NCI-H774 (cell line): ENCODE measurements at regions not wholly inside any gene's neighbourhood (a gene's known extent, or its start where the extent isn't known, plus 50 kb on each side); places are given as distances from the start of the nearest gene placed in this dataset.

Experiments used
- DNase-seq: peaks from one replicate; lab custom pipeline; 2025; lab: John Stamatoyannopoulos, UW

DNA sequence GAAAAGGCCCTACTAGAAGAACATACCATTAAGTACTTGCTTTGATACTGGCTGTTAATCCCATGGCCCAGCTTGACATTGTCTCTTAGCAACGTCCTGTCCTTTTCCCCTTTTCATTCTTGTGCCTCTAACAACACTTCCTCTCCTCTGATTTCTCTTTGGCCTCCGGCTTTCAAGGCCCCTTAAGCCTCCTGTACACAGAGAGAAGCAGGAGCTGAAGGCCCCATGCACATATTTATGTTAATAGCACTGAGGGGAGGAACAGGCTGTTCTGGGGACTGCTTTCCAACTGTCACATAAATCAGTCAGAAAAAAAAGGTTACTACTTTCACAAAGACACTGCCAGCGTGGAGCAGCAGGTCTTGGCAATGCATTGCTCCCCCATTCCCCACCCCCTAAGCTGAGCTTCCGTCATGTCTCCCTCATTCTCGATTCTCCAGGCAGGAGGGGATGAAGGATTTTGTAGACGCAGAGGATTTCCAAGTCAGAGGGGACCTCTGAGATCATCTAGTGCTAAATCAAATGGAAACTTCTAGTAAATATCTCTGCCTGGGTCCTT lies 257.4 kb upstream of the ADAMTS9 start:
- DNase-seq = no peak

DNA sequence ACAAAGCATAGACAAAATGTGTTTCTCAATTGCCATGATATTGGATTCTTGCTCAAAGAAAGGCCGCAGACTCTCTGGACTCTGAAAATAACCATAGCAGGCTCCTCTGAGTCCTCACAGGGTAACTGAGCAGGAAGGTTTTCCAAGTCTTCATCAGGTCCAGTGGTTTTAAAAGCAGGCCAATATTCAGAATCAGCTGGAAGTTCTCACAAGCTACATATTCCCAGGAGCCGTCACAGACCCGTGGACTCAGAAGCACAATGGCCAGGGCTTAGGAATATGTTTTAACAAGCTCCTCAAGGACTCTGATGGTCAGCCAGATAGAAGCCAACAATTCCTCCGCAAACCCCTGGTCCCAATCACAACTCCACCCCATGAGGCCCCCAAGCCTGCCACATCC lies 256.1 kb upstream of the ADAMTS9 start:
- no peak for DNase-seq

GRCh38 chr3:64940596-64941348 lies 253.0 kb upstream of the ADAMTS9 start:
- no peak for DNase-seq

DNA sequence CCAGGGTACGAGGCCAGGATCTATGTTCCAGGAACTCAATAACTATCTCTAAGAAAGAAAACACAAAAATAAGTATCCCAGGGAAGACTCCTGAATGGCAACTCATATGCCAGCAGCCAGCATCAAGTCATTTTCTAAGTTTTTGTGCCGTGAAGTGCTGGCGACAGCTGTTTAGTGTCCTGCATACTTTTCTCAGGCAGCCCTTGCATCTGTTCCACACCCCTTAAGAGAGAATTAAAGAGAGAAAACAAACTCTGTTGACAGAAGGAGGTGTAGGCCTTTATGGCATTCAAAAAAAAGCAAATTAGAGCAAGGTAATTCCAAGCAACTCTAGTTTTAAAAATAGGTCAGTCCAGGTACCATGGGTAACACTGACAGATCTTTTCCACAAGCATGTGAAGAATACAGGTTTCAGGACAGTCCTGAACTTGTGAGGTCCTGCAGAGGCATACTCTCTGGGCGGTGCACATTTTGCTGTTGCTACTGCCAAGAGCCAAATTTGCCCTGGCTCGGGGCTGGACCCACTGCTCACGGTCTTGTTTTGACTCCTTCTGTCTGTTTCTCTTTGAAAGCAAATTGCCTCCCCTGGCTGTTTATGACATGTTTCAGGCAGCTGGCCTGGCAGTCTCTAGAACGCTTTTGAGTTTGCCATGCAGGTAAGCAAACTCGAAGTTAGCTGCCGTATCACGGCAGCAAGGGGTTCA lies 252.1 kb upstream of the ADAMTS9 start:
- DNase-seq = no peak

GRCh38 chr3:64939309-64939708 lies 251.5 kb upstream of the ADAMTS9 start:
- DNase-seq = no peak

- DNase-seq = no peak
Measured at GRCh38 chr3:64936556-64936955, 248.8 kb upstream of the ADAMTS9 start.

DNA sequence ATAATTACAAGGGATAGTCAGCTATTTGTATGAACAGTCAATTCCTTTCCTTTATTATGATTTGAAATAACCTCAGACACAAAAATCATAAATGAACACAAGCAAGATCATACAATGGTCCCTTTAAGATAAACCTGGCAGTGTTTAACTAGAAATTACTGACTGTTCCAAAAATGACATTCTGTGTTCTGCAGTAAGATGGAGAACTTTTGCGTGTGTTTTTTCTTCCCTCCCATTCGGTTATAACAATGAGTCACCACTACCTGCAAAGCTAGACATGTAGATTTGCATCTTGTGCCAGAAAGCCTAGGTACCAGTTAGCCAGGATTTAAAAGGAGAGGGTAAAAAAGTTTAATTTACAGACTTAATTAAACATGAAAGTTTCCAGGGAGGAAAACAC lies 248.2 kb upstream of the ADAMTS9 start:
- no peak for DNase-seq

GRCh38 chr3:64932666-64933342 lies 245.0 kb upstream of the ADAMTS9 start:
- DNase-seq = no peak

DNA sequence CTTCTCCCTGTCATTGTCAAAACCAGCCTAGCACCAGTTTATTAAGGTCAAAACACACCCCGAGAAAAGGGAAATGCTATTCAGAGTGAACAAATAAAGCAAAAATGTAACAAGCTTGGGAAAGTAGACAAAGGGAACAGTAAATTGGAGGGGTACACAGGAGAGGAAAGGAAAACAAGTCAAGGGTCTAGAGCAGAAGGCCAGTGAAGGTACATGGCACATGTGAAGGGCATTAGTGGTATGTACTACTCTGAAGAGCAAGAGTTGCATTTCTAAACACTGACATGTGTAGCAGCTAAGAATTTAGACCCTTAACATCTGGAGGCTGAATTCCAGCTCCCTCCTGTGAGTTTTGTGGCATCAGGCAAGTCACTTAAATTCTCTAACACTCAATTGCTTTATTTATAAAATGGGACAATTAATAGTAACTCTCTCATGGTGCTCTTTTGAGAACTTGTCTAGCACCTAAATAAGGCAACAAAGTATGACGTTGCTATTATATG lies 244.3 kb upstream of the ADAMTS9 start:
- DNase-seq = no peak

- DNase-seq = no peak
Measured at GRCh38 chr3:64930891-64931290, 243.1 kb upstream of the ADAMTS9 start.

DNA sequence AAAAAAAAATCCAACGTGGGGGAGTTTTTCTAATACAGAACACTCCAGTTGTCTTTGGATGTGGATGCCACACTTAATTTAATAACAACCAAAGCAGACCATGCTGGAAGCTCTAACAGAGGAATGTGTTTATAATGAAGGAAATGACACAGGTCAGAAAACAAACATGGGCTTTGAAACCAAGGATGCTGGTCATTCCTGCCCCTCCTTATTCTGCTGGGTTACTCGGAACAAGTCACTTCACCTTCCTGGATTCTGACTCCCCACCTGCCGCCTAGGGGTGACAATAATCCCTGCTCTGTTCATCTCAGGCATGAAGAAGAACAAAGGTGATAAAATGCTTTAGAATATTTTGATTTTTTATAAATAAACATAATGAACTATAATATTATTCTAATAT lies 240.9 kb upstream of the ADAMTS9 start:
- DNase-seq = no peak

DNA sequence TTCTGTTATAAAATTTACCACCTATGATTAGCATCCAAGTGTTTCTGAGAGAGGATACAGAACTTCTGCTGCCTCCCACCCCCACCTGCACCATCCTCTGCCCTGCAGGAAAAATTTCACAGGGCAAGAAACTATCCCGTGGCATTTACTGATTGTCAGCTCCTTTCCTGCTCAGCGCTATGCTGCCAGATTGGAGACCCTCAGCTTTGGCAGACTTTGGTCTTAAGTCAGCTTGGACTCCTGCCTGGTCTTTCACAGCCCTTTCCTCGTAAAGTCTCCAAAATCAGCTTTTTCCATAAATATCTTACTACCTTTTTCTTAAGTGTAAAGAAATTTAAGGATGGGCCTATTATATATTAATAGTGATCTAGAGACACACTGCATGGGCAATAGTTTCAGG lies 239.9 kb upstream of the ADAMTS9 start:
- DNase-seq = no peak

DNA sequence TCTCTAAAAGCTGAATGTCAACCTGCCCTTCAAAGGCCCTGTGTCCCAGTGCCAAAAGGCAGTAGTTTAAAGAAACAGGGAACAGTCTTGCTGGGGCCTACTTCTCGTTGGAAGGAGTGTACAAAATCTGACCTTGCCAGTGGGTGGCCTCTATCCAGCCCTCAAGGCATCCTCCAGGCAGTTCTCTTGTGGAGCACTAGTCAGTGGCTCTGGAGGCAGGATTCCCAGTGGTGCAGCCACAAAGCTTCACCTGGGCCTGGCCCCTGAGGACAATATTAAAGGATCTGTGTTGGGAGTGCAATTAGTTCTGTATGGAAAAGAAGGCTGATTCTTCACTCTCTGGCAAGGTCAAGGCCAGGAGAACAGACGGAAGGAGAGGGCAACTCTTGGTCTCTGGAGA lies 237.8 kb upstream of the ADAMTS9 start:
- no peak for DNase-seq

DNA sequence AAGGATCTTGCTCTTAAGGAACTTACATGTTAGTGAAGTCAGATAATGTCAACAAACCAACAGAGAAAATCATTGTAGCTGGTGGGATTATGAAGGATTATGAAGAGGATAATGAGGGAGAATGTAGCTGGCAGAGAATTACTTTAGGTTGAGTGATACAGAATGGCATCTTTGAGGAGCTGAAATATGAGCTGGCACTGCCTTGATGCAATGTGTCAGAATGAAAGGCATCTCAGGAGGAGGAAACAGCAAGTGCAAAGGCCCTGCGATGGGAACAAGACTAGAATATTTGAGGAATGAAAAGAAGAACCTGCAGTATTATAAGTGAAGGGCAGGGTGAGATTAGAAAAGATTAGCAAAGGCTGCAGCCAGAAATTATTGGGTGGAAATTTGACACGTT lies 237.2 kb upstream of the ADAMTS9 start:
- DNase-seq = no peak

DNA sequence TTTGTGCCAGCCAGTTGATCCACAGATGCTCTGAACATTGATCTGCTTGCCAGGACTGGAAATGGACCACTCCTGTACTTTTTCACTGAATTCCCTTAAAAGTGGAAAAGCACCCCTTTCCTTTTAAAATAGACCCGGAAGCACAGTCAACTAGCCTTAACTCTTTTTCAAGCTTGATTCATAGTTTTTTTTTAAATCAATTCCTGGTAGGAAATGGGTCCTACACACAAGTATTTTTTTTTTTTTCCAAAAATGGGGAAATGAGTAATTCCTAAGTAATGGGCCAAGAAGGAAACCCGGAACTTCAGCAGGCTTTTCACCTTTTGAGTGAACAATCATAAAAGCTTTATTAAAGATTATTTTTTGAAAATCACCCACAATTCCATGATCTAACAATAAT lies 234.4 kb upstream of the ADAMTS9 start:
- DNase-seq = no peak

- no peak for DNase-seq
Measured at GRCh38 chr3:64921281-64922065, 233.7 kb upstream of the ADAMTS9 start.

GRCh38 chr3:64919934-64920333 lies 232.1 kb upstream of the ADAMTS9 start:
- DNase-seq = no peak

GRCh38 chr3:64918989-64919388 lies 231.2 kb upstream of the ADAMTS9 start:
- no peak for DNase-seq

- no peak for DNase-seq
Measured at GRCh38 chr3:64917914-64918453, 230.2 kb upstream of the ADAMTS9 start.

DNA sequence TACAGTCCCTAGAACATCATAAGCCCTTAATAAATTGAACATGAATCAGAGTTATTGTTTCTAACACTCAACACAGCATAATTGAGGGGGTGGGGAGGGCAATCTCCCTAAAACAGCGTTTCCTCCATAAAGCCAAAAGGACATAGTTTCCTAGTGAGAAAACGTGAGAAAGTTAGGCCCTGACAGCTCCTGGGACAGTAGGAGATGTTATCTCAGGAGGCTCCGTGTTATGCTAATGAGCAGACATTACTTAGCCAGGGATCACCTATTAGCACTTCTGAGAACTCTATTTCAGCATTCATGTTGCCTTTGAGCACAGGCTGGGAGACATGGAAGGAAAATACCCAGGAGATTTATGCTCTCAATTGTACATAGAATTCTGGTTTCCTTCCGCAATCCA lies 229.1 kb upstream of the ADAMTS9 start:
- DNase-seq = no peak

- DNase-seq = no peak
Measured at GRCh38 chr3:64916192-64916798, 228.5 kb upstream of the ADAMTS9 start.
